Erythroblast (primary cell): ENCODE measurements at regions not wholly inside any gene's neighbourhood (a gene's known extent, or its start where the extent isn't known, plus 50 kb on each side); places are given as distances from the start of the nearest gene placed in this dataset.

Experiments used
- GATA1 ChIP-seq: IDR thresholded peaks from 2 replicates; pipeline ENCODE4 v1.6.1; 2011; ENCODE audit warnings: low read depth, mild to moderate bottlenecking, control low read depth, low read length, moderate library complexity
- POLR2A ChIP-seq: IDR thresholded peaks from 2 replicates; pipeline ENCODE4 v1.6.1; 2011; ENCODE audit warnings: mild to moderate bottlenecking, low read length

- TF ChIP-seq POLR2A: no peak
- no peak for TF ChIP-seq GATA1
Measured at GRCh38 chr12:130016194-130016593, 112.4 kb upstream of the TMEM132D start.
